HAP-1 (cell line): ENCODE measurements at regions not wholly inside any gene's neighbourhood (a gene's known extent, or its start where the extent isn't known, plus 50 kb on each side); places are given as distances from the start of the nearest gene placed in this dataset.
"Not testable (repeated sequence)": the region's sequence is repeated elsewhere in the genome, so short reads cannot be mapped to it uniquely, and the experiment has no call there.

Experiments
- DNase-seq, 2 experiments: peaks; one replicate each; pipeline ENCODE4 v3.0.0-alpha.2; 2016 to 2020; ENCODE audit warnings: low spot score in 2 of 2
- H3K27me3 ChIP-seq: fragments of 250-450 bp; sonication (Bioruptor Pico); 2 replicates; pipeline ENCODE4 v1.5.1; 2020; ENCODE audit warnings: low read depth, mild to moderate bottlenecking, moderate library complexity
- H3K36me3 ChIP-seq: fragments of 250-450 bp; sonication (Bioruptor Pico); replicated peaks from 2 replicates; pipeline ENCODE4 v1.5.1; 2020; ENCODE audit warnings: mild to moderate bottlenecking
- H3K4me1 ChIP-seq: fragments of 250-450 bp; sonication (Bioruptor Pico); 2 replicates; pipeline ENCODE4 v1.5.1; 2020; ENCODE audit warnings: mild to moderate bottlenecking
- H3K4me3 ChIP-seq: fragments of 250-450 bp; sonication (Bioruptor Pico); 2 replicates; pipeline ENCODE4 v1.5.1; 2020; ENCODE audit warnings: mild to moderate bottlenecking, moderate library complexity
- H3K9me3 ChIP-seq: fragments of 250-450 bp; sonication (Bioruptor Pico); 2 replicates; pipeline ENCODE4 v1.5.1; 2020; ENCODE audit warnings: mild to moderate bottlenecking, moderate library complexity
- in situ Hi-C: fragments of 300-500 bp; cut with MboI; formaldehyde crosslinking; loops from 3 replicates; pipeline ENCODE4 v1.14.3; 2020; ENCODE audit warnings: low sequenced_read_pairs, inconsistent platforms, mixed read lengths

- in situ Hi-C loops = no loop called here
- no peaks in the 10 kb centered on the region for H3K36me3 ChIP-seq
- no peak for DNase-seq
- no peaks in the 10 kb centered on the region for H3K4me1 ChIP-seq
- no peaks in the 10 kb centered on the region for H3K9me3 ChIP-seq
- no peak overlapping the region for H3K4me3 ChIP-seq
- H3K27me3 ChIP-seq = no peaks in the 10 kb centered on the region
These were observed 107.9 kb upstream of the ALDH1A3 start for GRCh38 chr15:100771746-100772145.

DNA sequence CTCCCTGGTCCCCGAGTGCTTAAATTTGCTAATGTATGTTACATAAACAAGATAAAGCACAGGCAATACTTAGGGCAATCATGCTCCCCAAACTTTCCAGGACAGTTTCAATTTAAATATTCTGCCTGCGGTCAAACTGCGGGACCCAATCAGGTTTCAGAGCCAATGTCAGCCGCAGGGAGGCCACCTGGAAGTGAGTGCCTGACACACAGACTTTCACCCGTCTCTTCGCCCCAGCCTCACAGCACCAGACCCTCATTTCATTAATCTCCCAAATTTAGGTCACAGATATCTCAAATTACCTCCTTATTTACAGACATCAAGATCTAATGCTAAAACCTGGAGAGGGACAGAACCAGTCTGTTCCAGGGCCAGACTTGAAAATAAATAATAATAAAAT is 107.2 kb upstream of the ALDH1A3 start:
- H3K4me3 ChIP-seq = no peak overlapping the region
- H3K36me3 ChIP-seq = no peaks in the 10 kb centered on the region
- no peaks in the 10 kb centered on the region for H3K4me1 ChIP-seq
- no peak for DNase-seq
- H3K27me3 ChIP-seq = no peaks in the 10 kb centered on the region
- no peaks in the 10 kb centered on the region for H3K9me3 ChIP-seq
- in situ Hi-C loops = no loop called here

GRCh38 chr15:100772892-100773520 is 106.6 kb upstream of the ALDH1A3 start:
- no peaks in the 10 kb centered on the region for H3K9me3 ChIP-seq
- no peaks in the 10 kb centered on the region for H3K36me3 ChIP-seq
- H3K4me1 ChIP-seq = no peaks in the 10 kb centered on the region
- H3K4me3 ChIP-seq = no peak overlapping the region
- no peak for DNase-seq
- in situ Hi-C loops = no loop called here
- H3K27me3 ChIP-seq = no peaks in the 10 kb centered on the region

- in situ Hi-C loops, H3K4me1 ChIP-seq, H3K9me3 ChIP-seq, DNase-seq, H3K4me3 ChIP-seq, H3K36me3 ChIP-seq, H3K27me3 ChIP-seq: not testable (repeated sequence)
These were observed 105.6 kb upstream of the ALDH1A3 start for GRCh38 chr15:100774044-100774443.

DNA sequence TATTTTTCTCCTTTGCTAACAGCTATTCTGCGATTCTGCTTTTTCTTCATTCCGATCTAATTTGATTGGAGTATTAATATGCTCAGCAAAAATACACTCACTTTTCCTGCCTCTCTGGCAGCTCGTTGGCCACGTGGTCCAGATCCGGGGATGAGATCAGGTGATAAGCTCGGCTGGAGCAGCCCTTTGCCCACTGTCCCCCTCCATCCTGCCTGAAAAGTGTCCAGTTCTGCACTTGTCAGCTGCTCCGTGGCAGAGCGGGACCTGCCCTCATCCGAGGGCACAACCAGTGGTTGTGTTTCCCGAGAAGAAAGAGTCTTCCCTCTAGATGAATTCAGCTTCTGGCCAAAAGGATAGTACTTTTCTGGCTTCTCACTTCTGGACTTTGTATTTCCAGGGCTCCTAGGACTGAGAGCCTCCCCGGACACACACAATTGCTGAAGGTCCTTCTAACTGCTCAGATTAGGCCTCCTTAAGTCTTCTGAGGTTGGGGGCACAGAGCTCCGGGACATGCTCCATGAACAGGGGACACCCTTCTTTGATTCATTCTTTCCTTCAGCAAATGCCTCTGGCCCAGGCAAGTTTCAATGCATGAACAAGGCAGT is 103.9 kb upstream of the ALDH1A3 start:
- Histone ChIP-seq H3K9me3 (no peaks in the 10 kb centered on the region), H3K4me1 (no peaks in the 10 kb centered on the region), H3K4me3 (no peak overlapping the region), H3K27me3 (no peaks in the 10 kb centered on the region), H3K36me3 (no peaks in the 10 kb centered on the region)
- in situ Hi-C loops = no loop called here
- no peak for DNase-seq

DNA sequence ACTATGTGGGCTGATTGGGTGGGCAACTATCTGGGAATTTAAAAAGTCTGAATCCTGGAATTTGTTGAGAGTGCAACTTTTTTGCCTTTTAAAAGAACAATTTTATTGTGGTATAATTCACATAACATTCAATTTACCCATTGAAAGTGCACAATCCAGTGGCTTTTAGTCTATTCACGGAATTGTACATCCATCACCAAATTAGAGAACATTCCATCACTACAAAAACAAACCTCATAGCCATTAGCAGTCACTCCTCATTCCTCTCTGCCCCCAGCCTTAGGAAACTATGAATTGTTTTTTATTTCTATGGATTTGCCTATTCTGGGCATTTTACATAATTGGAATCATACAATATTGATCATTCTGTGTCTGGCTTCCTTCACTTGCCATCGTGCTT is 101.8 kb upstream of the ALDH1A3 start:
- H3K9me3 ChIP-seq = no peaks in the 10 kb centered on the region
- H3K27me3 ChIP-seq = no peaks in the 10 kb centered on the region
- no peak overlapping the region for H3K4me3 ChIP-seq
- in situ Hi-C loops = no loop called here
- no peaks in the 10 kb centered on the region for H3K36me3 ChIP-seq
- no peaks in the 10 kb centered on the region for H3K4me1 ChIP-seq
- no peak for DNase-seq

DNA sequence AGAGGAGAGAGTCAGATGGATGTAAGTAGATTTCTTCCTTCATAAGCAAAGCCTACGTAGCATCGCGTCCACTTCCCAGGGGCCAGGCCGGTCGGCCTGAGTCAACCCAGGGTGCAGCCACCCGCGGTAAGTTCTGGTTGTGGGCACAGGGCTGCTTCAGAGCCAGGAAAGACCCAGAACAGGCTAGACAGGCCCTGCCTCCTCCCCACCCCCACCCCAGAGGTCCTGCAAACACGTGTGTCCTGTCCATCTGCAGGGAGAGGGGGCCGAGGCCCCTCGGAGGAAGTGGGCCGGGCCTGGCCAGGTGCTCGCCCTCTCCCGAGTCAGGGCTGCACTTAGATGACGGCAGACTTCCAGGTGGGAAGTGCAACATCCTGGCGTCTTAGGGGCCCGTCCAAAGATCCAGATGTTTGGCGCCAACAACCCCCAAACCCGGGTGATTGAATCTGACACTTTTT is 100.8 kb upstream of the ALDH1A3 start:
- in situ Hi-C loops = no loop called here
- DNase-seq = no peak
- no peaks in the 10 kb centered on the region for H3K27me3 ChIP-seq

DNA sequence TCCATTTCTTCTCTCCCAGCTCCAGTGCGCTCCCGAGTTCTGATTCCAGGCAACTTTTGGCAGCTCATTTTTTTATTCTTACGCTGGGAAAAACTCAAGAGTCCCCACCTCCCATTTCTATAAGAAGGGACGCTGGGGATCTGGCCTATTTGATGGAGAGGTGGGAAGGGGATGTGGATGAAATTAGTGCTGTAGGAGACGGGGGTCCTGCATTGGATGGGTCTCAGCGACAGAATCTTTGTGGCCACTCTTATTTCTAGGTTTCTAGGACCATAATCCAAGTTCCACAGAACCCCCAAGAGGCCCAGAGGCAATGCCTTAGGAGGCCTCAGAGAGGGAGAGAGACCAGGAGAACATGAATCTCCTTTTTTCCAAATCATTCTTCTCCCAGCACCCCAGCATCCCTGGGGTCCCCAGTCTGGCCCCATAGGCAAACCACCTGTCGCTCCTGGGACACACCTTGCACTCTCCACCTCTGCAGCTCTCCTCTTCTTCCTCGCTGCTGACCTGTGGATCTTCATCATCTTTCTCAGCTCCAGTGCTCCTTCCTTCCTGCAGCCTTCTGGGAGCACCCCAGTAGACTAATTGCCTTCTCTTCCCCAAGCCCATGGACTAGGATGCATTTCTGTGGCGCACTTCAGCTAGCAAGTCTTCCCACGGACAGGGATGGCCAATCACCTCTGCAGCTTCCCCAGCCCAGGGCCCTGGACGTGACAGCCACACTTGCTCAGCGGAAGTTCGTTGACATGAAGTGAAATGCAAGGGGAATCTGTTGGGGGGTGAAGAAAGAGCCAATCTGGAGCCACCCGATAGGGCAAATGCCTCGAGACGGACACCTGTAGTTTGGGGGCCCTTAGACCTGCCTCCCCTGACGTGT is 100.1 kb upstream of the ALDH1A3 start:
- no peaks in the 10 kb centered on the region for H3K9me3 ChIP-seq

More for the DNA sequence above, 100.8 kb upstream of the ALDH1A3 start:
- Histone ChIP-seq H3K9me3 (no peaks in the 10 kb centered on the region), H3K4me3 (no peak overlapping the region), H3K4me1 (no peaks in the 10 kb centered on the region), H3K36me3 (no peaks in the 10 kb centered on the region)

DNA sequence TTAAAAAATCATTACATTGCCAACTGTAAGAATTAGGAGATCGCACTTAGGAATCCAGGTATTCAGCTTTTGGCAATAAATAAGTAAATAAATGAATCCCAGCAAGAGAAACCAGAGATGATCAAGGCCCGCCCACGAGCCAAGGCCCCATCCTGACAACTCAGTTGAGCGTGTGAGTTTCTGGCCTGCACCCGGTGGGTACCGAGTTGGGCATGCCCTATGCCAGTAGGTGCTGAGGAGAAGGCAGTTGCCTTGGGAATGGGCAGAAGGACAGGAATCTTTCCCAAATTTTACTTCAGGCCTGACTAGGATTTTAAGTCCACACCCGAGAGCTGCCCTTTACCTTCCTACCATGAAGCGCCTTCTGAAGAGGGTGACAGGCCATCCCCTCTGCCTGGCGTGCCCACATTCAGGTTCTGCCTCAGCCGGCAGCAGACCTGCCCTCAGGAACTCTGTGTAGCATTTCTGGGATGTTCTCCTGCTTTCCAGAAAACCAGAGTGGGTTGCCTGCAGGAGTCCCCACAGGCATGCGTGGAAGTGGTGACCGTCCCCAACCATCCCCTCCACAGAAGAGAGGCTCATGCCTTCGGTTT is 99.3 kb upstream of the ALDH1A3 start:
- H3K4me1 ChIP-seq = no peaks in the 10 kb centered on the region
- DNase-seq = no peak

More for the DNA sequence above, 100.1 kb upstream of the ALDH1A3 start:
- no peak for DNase-seq
- Histone ChIP-seq H3K36me3 (no peaks in the 10 kb centered on the region), H3K27me3 (no peaks in the 10 kb centered on the region), H3K4me3 (no peak overlapping the region), H3K4me1 (no peaks in the 10 kb centered on the region)
- in situ Hi-C loops = no loop called here

GRCh38 chr15:100781061-100781960 is 98.3 kb upstream of the ALDH1A3 start:
- no peaks in the 10 kb centered on the region for H3K27me3 ChIP-seq
- no peaks in the 10 kb centered on the region for H3K9me3 ChIP-seq
- no peak overlapping the region for H3K4me3 ChIP-seq
- H3K4me1 ChIP-seq = no peaks in the 10 kb centered on the region
- no peaks in the 10 kb centered on the region for H3K36me3 ChIP-seq
- no peak for DNase-seq
- in situ Hi-C loops = no loop called here

More for the DNA sequence above, 99.3 kb upstream of the ALDH1A3 start:
- in situ Hi-C loops = no loop called here
- no peaks in the 10 kb centered on the region for H3K9me3 ChIP-seq
- no peaks in the 10 kb centered on the region for H3K36me3 ChIP-seq
- H3K27me3 ChIP-seq = no peaks in the 10 kb centered on the region
- H3K4me3 ChIP-seq = no peak overlapping the region

GRCh38 chr15:100781961-100782530 is 97.6 kb upstream of the ALDH1A3 start:
- Histone ChIP-seq H3K4me3 (no peak overlapping the region), H3K27me3 (no peaks in the 10 kb centered on the region), H3K4me1 (no peaks in the 10 kb centered on the region), H3K9me3 (no peaks in the 10 kb centered on the region), H3K36me3 (no peaks in the 10 kb centered on the region)
- in situ Hi-C loops = no loop called here
- DNase-seq = peak in 1 of 2 experiments; percentile 3

DNA sequence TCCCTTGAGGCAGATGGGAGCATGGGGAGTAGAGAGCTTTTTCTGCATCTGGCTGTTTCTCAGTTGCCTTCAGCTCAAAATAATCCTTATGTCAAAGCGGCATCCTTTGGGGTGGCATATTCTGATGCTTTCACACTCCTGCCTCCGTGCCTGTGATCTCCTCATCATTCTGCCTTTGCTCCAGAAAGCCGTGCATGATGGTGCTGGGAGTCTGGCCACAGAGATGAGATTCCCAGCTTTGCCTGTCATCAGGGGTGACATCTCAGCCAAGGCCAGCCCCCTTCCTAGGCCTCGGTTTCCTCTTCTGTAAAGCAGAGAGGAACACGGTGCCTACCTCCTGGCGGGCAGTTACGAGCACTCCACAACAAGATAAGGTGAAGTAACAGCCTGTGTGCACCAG is 96.3 kb upstream of the ALDH1A3 start:
- Histone ChIP-seq H3K36me3 (no peaks in the 10 kb centered on the region), H3K9me3 (no peaks in the 10 kb centered on the region), H3K4me1 (no peaks in the 10 kb centered on the region), H3K4me3 (no peak overlapping the region), H3K27me3 (no peaks in the 10 kb centered on the region)
- in situ Hi-C loops = no loop called here
- DNase-seq = no peak
